ENCODE measurements at regions not wholly inside any gene's neighbourhood (a gene's known extent, or its start where the extent isn't known, plus 50 kb on each side); places are given as distances from the start of the nearest gene placed in this dataset.

DNA sequence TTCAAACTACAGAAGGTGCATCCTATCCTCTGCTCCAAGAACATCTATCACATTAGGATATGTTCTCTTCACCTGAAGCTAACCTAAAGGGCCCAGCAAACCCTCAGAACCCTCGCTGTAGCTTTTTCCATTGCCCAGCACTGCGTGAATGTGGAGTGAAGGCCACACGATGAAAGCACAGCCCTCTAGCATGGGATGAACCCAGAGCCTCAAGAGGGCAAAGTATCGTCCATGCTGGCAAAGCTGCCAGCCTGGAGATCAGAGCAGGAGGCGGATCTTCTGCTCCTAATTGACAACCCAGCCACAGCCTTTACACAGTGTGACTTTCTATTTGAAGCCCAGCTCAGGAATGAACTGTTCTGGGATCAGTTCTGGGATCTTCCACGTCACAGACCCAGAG is 65.1 kb upstream of the USP47 start (continued):
- TF ChIP-seq PATZ1 (CRISPR knock-in tag; IDR thresholded peaks at IDR 0.05; ENCODE audit: borderline replicate concordance) (no peak), RARB (CRISPR knock-in tag; IDR thresholded peaks at IDR 0.05) (no peak), POU6F1 (CRISPR knock-in tag; IDR thresholded peaks at IDR 0.05; ENCODE audit: borderline replicate concordance, low read depth) (no peak), ZFP30 (CRISPR knock-in tag; IDR thresholded peaks at IDR 0.05) (no peak)
- TF ChIP-seq, protein P1, sequence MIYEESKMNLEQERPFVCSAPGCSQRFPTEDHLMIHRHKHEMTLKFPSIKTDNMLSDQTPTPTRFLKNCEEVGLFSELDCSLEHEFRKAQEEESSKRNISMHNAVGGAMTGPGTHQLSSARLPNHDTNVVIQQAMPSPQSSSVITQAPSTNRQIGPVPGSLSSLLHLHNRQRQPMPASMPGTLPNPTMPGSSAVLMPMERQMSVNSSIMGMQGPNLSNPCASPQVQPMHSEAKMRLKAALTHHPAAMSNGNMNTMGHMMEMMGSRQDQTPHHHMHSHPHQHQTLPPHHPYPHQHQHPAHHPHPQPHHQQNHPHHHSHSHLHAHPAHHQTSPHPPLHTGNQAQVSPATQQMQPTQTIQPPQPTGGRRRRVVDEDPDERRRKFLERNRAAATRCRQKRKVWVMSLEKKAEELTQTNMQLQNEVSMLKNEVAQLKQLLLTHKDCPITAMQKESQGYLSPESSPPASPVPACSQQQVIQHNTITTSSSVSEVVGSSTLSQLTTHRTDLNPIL (CRISPR knock-in tag; IDR thresholded peaks at IDR 0.05; ENCODE audit: low read depth): no peak

GRCh38 chr11:11774928-11775327 is 66.8 kb upstream of the USP47 start:
- no peak for ATAC-seq
- TF ChIP-seq ZNF8 (CRISPR knock-in tag; IDR thresholded peaks at IDR 0.05) (no peak), PATZ1 (CRISPR knock-in tag; IDR thresholded peaks at IDR 0.05; ENCODE audit: borderline replicate concordance) (no peak), ISL1 (CRISPR knock-in tag; IDR thresholded peaks at IDR 0.05) (no peak)

DNA sequence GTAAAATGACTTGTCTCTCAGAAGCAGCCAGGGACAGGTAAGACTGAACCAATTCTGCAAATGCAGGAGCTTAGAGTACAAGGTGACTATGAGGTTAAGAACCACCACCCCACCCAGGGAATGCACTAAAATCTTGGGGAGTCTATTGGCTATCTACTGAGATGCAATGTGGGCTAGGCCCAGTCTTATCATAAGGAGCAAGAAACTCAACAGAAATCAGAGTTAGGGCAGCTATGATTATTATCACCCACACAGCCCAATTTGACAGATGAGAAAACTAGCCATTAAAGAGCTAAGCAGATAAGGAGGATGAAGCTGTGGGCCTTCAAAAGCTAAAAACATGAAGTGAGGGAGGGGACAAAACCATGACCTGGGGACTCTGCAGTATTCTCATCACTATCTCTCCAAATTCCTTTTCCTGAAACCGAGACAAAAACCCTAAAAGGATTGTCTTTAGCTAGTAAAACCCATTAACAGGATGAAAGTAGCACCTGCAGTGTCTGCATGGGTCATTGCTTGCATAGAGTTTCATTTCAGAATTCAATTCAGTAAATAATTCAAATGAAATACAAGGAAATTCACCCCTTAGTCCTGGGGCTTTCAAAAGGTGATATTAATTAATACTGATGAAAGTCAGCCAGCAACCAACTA is 68.8 kb upstream of the USP47 start:
- ATAC-seq: no peak
- TF ChIP-seq, protein P1 (CRISPR knock-in tag; IDR thresholded peaks at IDR 0.05; ENCODE audit: low read depth): no peak

DNA sequence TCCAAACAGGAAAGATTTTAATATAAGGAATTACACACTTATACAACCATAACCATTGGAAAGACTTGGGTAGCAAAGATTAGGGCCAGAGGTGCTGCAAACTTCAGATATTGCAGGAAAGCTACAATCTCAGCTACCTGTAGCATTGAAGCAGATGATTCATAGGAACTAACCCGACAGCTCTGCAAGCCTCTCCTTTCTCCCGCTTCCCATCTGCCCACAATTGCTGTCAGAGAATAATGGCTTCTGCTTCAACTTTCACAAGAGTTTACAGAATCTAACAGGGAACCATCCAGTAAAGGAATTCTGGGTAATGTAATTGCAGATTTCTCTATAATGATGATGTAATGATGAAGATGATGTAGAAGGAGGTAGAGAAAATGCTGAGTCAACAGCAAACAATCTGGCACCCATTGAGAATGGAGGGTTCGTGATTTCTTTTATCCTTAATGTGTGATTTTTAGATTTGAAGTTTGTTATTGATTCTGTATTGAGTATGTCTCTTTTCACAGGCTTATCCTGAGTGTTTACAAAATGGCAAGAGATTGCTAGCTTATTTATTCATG is 70.8 kb upstream of the USP47 start:
- ATAC-seq: no peak
- TF ChIP-seq TOX (CRISPR knock-in tag; IDR thresholded peaks at IDR 0.05; ENCODE audit: borderline replicate concordance): no peak
- TF ChIP-seq, protein P1 (CRISPR knock-in tag; IDR thresholded peaks at IDR 0.05; ENCODE audit: low read depth): no peak
- no peak for TF ChIP-seq BACH2 (CRISPR knock-in tag; IDR thresholded peaks at IDR 0.05; ENCODE audit: borderline replicate concordance)
- TF ChIP-seq CSDC2 (CRISPR knock-in tag; IDR thresholded peaks at IDR 0.05): no peak
- TF ChIP-seq ZC3H10 (CRISPR knock-in tag; IDR thresholded peaks at IDR 0.05): no peak
- TF ChIP-seq OSR1 (CRISPR knock-in tag; IDR thresholded peaks at IDR 0.05): no peak
- TF ChIP-seq ARNTL (CRISPR knock-in tag; IDR thresholded peaks at IDR 0.05; ENCODE audit: borderline replicate concordance, low read depth): no peak
- no peak for TF ChIP-seq ZFP3 (CRISPR knock-in tag; IDR thresholded peaks at IDR 0.05)
- TF ChIP-seq ZNF565 (CRISPR knock-in tag; conservative IDR thresholded peaks at IDR 0.05; ENCODE audit: low read depth): no peak

DNA sequence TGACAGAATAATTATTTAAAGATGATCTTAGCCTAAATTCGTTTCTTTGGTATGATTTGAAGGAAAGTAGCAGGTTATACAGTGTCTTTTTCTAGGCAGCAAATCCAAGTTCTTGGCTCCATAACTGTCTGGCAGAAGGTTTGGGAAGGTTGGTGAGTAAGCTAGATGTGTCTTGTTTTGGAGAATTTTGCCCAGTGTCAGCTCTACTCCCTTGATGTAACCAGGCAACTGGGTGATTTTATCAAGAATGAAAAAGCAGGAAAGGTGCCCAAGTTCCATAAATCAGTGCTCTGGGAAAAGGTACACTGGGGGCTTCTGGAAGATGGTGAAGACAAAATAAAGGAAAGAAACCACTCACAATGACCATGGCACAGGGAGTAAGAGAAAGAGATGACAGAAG is 71.5 kb upstream of the USP47 start:
- TF ChIP-seq, protein P1 (CRISPR knock-in tag; IDR thresholded peaks at IDR 0.05; ENCODE audit: low read depth): no peak
- no peak for TF ChIP-seq GLIS3 (CRISPR knock-in tag; IDR thresholded peaks at IDR 0.05)
- TF ChIP-seq RARB (CRISPR knock-in tag; IDR thresholded peaks at IDR 0.05): no peak
- no peak for TF ChIP-seq ESRRG (CRISPR knock-in tag; IDR thresholded peaks at IDR 0.05)
- ATAC-seq: no peak
